NCI-H146 treated with DMSO at 0.1 percent for 48 hours (cell line): ENCODE measurements at regions not wholly inside any gene's neighbourhood (a gene's known extent, or its start where the extent isn't known, plus 50 kb on each side); places are given as distances from the start of the nearest gene placed in this dataset.

ENCODE experiments used
- DNase-seq: peaks from one replicate; lab custom pipeline; 2025; ENCODE audit not compliant: unreplicated experiment; lab: John Stamatoyannopoulos, UW

GRCh38 chr1:3954170-3955169 lies 54.4 kb upstream of the C1orf174 start:
- no peak for DNase-seq

GRCh38 chr1:3955196-3955772 lies 55.2 kb upstream of the C1orf174 start:
- peak; percentile 4 for DNase-seq

- DNase-seq = no peak
Measured at GRCh38 chr1:3956527-3957170, 56.6 kb upstream of the C1orf174 start.

- DNase-seq = no peak
Measured at GRCh38 chr1:3959361-3959760, 59.3 kb upstream of the C1orf174 start.

GRCh38 chr1:3963554-3963953 lies 63.5 kb upstream of the C1orf174 start:
- DNase-seq = no peak

- no peak for DNase-seq
Measured at GRCh38 chr1:3965693-3966092, 65.6 kb upstream of the C1orf174 start.

- DNase-seq = no peak
Measured at GRCh38 chr1:3968851-3969250, 68.8 kb upstream of the C1orf174 start.

GRCh38 chr1:3971981-3972380 lies 71.9 kb upstream of the C1orf174 start:
- DNase-seq = no peak

- no peak for DNase-seq
Measured at GRCh38 chr1:3975903-3976630, 76.0 kb upstream of the C1orf174 start.

- DNase-seq = no peak
Measured at GRCh38 chr1:3976821-3977220, 76.7 kb upstream of the C1orf174 start.

- DNase-seq = no peak
Measured at GRCh38 chr1:3978196-3978989, 78.3 kb upstream of the C1orf174 start.

GRCh38 chr1:3978990-3979325 lies 78.9 kb upstream of the C1orf174 start:
- DNase-seq = no peak

- no peak for DNase-seq
Measured at GRCh38 chr1:3981261-3981660, 81.2 kb upstream of the C1orf174 start.

- no peak for DNase-seq
Measured at GRCh38 chr1:3981746-3982505, 81.9 kb upstream of the C1orf174 start.

- no peak for DNase-seq
Measured at GRCh38 chr1:3983181-3983580, 83.1 kb upstream of the C1orf174 start.

GRCh38 chr1:3984586-3984985 lies 84.5 kb upstream of the C1orf174 start:
- DNase-seq = no peak

- DNase-seq = no peak
Measured at GRCh38 chr1:3986686-3987218, 86.7 kb upstream of the C1orf174 start.

GRCh38 chr1:3987669-3988235 lies 87.7 kb upstream of the C1orf174 start:
- no peak for DNase-seq

GRCh38 chr1:3988431-3988830 lies 88.4 kb upstream of the C1orf174 start:
- no peak for DNase-seq
